Skin of body (tissue), 1 donor: ENCODE measurements at regions not wholly inside any gene's neighbourhood (a gene's known extent, or its start where the extent isn't known, plus 50 kb on each side); places are given as distances from the start of the nearest gene placed in this dataset.
"Not testable (repeated sequence)": the region's sequence is repeated elsewhere in the genome, so short reads cannot be mapped to it uniquely, and the experiment has no call there.

Experiments
- DNase-seq: peaks from one replicate; lab custom pipeline; 2025; lab: John Stamatoyannopoulos, UW

GRCh38 chr5:94027145-94027544 lies 285.7 kb upstream of the POU5F2 start:
- DNase-seq = no peak

- DNase-seq = no peak
These were observed 284.5 kb upstream of the POU5F2 start for GRCh38 chr5:94025788-94026473.

GRCh38 chr5:94024620-94025019 lies 283.2 kb upstream of the POU5F2 start:
- no peak for DNase-seq

DNA sequence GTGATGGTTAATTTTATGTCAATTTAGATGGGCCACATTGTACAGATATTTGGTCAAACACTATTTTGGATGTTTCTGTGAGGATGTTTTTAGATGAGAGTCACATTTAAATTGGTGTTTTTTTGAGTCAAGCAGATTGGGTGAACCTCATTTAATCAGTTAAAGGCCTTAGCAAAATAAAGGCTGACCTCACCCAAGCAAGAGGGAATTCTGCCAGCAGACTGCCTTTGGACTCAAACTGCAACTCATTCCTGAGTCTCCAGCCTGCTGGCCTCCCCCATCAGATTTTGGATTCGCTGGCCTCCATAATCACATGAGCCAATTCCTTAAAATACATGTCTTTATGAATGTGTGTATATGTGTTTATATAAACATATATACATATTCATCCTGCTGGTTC lies 282.7 kb upstream of the POU5F2 start:
- no peak for DNase-seq

DNA sequence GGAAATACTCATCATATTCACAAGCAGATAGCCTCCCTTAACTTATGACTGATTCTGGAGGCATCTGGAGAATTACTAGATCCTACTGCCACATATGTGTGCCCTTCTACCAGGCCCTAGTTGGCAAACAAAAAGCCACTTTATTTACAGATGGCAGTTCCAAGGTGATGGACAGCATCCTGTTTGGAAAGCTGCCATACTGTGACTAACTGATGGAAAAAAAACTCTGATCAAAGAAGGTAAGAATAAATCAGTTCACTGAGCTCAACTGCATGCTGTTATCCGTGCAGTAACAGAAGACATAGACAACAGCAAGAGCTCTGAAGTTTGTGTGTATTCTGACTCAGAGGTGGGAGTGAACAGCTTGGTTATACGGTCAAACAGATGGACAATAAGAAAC lies 279.8 kb upstream of the POU5F2 start:
- DNase-seq = no peak

DNA sequence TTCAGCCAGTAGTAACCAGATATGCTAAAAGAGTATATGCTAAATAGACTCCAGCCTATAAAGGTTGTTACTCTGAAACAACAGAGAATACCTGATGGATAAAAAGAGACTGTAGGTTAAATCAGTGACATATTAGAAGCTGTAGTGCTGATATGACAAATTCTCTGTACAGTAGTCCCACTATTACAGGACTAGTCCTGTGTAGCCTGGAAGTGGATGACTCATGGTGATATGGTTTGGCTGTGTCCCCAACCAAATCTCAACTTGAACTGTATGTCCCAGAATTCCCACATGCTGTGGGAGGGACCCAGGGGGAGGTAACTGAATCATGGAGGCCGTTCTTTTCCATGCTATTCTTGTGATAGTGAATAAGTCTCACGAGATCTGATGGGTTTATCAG lies 276.2 kb upstream of the POU5F2 start:
- DNase-seq = no peak

DNA sequence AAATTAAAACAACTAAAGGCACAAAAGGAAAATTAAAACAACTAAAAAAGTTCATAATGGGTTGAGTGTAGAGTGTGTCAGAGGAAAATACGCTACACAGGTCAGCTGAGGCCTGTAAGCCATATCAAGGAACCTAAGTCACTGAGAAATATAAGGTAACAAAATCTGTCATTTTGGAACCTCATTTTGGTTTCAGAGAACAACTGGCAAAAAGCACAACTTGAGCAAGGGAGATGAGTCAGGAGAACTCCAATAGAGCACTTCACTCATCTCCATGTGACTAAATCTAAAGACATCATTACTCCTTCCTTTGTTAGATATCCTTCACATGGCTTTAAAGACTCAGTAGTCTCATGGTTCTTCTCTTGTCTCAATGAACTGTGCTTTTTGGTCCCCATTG lies 269.4 kb upstream of the POU5F2 start:
- no peak for DNase-seq

DNA sequence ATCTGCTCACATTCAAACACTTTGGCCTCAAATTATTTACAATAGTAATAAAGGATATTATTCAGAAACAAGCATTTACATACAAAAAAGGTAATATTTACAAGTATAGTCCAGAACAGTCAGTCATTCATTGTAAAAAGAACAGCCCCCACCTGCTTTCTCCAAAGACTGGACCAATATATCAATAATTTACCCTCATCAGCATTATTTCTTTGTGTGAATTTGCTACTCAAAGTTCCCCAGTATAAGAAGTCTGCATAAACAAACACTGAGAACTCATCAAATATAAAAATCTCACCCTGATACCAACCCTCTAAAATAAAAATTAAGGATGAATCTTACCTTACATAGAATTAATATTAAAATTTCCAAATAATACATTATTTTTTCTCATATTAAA lies 267.8 kb upstream of the POU5F2 start:
- no peak for DNase-seq

- no peak for DNase-seq
These were observed 257.6 kb upstream of the POU5F2 start for GRCh38 chr5:93998951-93999455.

DNA sequence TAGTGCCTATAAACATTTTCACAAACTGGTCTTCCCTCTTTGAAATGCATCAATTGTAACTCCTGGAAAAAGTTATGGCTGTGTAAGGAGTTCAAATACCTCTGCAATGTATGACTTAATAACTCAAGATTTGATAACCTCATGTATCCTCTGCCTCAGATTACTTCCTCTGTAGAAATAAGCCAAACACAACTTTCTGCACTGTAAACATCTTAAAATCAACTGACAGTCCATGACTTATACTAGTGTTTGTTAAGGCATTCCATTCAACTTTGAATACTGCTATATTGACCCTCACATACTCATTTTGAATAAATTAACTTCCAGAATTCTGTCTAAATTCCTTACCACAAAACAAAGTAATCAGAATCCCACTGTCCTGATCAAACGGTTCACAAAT lies 256.2 kb upstream of the POU5F2 start:
- no peak for DNase-seq

- DNase-seq = no peak
These were observed 253.8 kb upstream of the POU5F2 start for GRCh38 chr5:93995126-93995621.

DNA sequence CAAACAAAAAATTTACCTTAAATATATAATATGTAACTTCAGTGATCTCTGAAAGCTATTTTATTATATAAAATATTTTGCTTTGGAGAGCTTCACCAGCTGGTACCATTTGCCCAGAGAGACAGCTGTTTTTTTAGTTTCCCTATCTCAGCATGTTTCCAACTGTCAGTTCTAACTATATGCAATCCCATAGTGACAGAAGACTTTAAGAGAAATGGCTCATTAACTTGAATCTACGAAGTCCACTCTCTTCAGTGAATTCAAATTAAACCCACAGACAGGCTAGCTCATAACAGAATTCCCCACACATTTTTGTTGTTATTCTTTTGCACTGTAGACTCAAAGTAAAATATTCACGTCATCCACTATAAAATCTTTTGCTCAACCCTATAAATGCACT lies 251.8 kb upstream of the POU5F2 start:
- no peak for DNase-seq

DNA sequence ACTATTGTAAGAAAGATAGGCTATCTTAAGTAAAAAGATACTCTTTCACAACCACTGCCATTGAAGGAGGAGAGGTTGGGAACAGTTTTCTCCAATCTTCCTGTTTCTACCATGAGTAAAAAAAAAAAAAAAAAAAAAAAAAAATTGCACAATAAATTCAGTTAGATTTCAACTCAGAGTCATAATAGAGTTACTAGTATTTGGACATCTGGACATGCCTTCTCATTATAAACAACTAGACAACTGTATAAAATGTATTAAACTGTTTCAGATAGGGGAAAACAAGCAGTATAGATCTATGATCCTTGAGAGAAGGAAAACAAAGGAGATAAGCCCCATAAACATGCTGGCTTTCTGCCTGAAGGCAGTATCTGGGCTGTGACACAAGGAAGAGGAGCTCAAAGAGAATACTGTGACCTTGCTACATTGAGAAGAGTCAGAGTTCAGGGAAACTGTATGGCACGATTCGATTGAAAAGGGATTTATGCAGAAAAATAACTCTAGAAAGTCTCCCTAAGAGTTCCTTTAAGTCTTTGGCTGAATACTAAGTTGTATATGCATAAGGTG lies 249.2 kb upstream of the POU5F2 start:
- no peak for DNase-seq

- not testable (repeated sequence) for DNase-seq
These were observed 244.7 kb upstream of the POU5F2 start for GRCh38 chr5:93985940-93986570.

- DNase-seq = no peak
These were observed 236.8 kb upstream of the POU5F2 start for GRCh38 chr5:93978222-93978621.

GRCh38 chr5:93967923-93968322 lies 226.5 kb upstream of the POU5F2 start:
- DNase-seq = no peak

- DNase-seq = no peak
These were observed 223.0 kb upstream of the POU5F2 start for GRCh38 chr5:93964421-93964820.

DNA sequence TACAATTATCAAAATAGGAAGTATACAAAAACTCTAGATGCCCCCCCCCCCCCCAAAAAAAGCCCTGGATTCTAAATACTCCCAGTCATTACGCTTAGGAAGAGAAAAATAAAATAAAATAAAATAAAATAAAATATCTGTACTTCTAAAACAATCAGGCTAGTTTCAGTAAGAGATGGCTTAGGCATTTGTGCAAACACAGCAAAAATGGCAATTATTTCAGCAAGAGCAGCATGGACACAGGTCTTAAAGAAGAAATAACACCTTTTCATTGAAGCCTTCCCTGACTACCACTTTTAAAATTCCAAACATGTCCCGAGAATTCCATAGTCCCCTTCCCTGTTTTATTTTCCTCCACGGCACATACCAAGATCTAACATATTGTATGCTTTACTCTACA lies 218.6 kb upstream of the POU5F2 start:
- DNase-seq = no peak

- no peak for DNase-seq
These were observed 214.6 kb upstream of the POU5F2 start for GRCh38 chr5:93956006-93956405.

DNA sequence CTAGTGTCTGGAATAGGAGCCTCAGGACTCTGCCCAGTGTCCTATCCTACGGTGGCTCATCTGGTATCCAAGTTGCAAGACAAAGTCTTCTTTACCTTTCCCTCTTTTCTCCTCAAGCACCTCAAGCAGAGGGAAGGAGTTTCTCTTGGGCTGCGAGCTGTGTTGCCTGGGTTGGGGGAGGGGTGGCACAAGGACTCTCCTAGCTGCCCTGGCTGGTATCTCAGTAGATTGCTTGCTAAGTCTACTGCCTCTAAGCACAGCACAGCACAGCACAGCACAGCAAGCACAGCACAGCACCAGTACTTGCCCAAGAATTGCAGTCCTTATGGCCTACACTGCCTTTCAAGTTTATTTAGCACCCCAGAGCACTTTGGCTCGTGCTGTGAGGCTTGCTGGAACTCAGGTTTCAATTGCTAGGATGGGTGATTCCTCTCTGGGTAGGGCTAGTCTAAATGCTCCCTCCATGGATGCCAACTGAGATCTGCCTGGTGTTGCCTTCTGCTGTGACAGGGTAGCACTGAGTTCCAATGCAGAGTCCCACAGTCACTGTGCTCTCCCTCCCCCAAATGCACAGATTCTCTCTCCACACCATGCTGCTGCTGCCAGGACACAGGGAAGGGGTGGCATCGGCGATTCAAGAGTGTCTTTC lies 213.1 kb upstream of the POU5F2 start:
- no peak for DNase-seq

- no peak for DNase-seq
These were observed 212.0 kb upstream of the POU5F2 start for GRCh38 chr5:93953442-93953841.

DNA sequence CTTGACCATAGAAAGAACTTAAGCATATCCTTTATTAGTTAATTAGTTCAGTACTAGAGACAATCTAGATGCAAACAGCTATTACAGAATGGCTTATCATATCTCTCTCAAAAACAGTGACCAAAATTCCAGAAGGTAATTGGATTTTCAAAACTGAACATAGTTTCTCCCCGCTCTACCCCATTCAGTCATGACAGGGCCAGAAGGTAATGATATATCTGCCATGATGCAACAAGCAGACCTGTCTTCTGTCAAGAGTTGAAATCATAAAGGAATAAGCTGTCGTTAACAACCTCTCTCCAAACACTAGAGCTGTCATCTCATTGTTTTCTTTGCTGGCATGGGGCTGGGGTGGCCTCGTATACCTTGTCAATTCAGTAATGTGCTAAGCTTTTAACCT lies 200.5 kb upstream of the POU5F2 start:
- no peak for DNase-seq
